ENCODE measurements at regions not wholly inside any gene's neighbourhood (a gene's known extent, or its start where the extent isn't known, plus 50 kb on each side); places are given as distances from the start of the nearest gene placed in this dataset.
"Not testable (repeated sequence)": the region's sequence is repeated elsewhere in the genome, so short reads cannot be mapped to it uniquely, and the experiment has no call there.

DNA sequence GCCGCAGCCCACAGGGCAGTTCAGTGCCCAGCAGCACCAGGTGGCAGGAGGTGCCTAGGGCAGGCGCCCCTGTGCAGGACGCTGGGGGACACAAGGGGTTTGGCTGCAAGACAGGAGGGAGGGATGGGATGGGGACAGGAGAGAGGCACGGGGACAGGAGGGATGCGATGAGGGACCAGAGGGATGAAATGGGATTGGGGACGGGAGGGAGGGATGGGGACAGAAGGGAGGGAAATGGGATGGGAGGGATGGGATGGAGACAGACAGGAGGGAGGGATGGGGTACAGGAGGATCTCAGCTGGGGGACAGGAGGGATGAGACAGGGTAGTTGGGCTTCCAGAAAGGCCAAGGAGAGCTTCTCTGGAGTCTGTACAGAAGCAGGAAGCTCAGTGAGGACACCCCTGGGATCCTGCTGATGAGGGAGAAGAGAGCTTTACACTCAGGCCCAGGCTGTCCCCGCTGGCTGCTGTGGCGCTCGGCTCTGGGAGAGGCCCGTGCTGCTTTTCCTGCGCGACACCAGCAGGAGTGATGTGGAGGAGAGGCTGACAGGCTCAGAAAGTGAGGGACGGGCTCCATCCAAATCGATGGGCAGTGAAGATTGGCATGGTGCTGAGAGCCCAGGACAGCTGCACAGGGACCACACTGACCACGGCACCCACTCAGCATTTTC lies 400.8 kb downstream of the SMOC2 start:
- no peak for DNase-seq
- Mint-ChIP-seq H3K4me3 (no peak overlapping the region), H3K27me3 (ENCODE audit: insufficient read depth) (peaks cover 22% of the 10 kb centered on the region), H3K36me3 (ENCODE audit: low read depth) (peaks cover 11% of the 10 kb centered on the region), H3K4me1 (ENCODE audit: low read depth) (peaks cover 4% of the 10 kb centered on the region; the same call in 1 of the 2 replicates), H3K9me3 (peaks cover 25% of the 10 kb centered on the region), H3K27ac (no peak overlapping the region)
- TF ChIP-seq, protein P1, sequence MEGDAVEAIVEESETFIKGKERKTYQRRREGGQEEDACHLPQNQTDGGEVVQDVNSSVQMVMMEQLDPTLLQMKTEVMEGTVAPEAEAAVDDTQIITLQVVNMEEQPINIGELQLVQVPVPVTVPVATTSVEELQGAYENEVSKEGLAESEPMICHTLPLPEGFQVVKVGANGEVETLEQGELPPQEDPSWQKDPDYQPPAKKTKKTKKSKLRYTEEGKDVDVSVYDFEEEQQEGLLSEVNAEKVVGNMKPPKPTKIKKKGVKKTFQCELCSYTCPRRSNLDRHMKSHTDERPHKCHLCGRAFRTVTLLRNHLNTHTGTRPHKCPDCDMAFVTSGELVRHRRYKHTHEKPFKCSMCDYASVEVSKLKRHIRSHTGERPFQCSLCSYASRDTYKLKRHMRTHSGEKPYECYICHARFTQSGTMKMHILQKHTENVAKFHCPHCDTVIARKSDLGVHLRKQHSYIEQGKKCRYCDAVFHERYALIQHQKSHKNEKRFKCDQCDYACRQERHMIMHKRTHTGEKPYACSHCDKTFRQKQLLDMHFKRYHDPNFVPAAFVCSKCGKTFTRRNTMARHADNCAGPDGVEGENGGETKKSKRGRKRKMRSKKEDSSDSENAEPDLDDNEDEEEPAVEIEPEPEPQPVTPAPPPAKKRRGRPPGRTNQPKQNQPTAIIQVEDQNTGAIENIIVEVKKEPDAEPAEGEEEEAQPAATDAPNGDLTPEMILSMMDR (IDR thresholded peaks at IDR 0.05), result no peak

DNA sequence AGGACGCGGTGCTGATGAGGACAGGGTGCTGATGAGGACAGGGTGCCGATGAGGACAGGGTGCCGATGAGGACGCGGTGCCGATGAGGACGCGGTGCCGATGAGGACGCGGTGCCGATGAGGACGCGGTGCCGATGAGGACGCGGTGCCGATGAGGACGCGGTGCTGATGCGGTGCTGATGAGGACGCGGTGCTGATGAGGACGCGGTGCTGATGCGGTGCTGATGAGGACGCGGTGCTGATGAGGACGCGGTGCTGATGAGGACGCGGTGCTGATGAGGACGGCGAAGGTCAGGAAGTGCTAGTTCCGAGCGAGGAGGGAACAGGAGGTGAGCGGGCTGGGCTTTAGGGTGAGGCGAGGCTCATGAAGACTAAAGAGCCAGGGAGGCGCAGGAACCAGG lies 399.9 kb downstream of the SMOC2 start:
- Mint-ChIP-seq H3K36me3 (ENCODE audit: low read depth) (peaks cover 11% of the 10 kb centered on the region), H3K27me3 (ENCODE audit: insufficient read depth) (peaks cover 22% of the 10 kb centered on the region), H3K9me3 (peaks cover 20% of the 10 kb centered on the region)
- not testable (repeated sequence) for DNase-seq; H3K4me1 Mint-ChIP-seq (ENCODE audit: low read depth); H3K27ac Mint-ChIP-seq; H3K4me3 Mint-ChIP-seq

DNA sequence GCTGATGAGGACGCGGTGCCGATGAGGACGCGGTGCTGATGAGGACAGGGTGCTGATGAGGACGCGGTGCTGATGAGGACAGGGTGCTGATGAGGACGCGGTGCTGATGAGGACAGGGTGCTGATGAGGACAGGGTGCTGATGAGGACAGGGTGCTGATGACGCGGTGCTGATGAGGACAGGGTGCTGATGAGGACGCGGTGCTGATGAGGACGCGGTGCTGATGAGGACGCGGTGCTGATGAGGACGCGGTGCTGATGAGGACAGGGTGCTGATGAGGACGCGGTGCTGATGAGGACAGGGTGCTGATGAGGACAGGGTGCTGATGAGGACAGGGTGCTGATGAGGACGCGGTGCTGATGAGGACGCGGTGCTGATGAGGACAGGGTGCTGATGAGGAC lies 399.3 kb downstream of the SMOC2 start:
- DNase-seq, H3K4me3 Mint-ChIP-seq: not testable (repeated sequence)
- peaks cover 11% of the 10 kb centered on the region for H3K36me3 Mint-ChIP-seq (ENCODE audit: low read depth)

DNA sequence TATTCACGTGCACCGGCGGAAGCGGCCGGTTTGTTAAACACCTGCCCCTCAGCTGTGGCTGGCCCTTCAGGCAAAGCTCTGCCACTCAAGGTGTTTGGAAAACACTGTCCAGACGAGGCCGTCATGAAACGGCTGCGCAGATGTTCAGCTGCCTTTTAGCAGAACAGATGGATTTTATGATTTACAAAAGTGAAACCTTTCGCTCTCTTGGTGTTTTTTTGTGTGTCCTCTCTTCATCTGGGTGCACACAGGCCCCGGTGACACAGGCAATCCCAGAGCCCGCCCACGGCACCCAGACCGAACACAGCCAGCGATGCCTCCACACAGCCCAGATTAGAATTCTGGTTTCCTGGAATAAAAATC lies 397.0 kb downstream of the SMOC2 start:
- TF ChIP-seq, protein P1 (IDR thresholded peaks at IDR 0.05), result no peak
- no peak overlapping the region for H3K27ac Mint-ChIP-seq
- H3K27me3 Mint-ChIP-seq (ENCODE audit: insufficient read depth), result peaks cover 26% of the 10 kb centered on the region
- H3K4me1 Mint-ChIP-seq (ENCODE audit: low read depth), result peaks cover 4% of the 10 kb centered on the region; the same call in 1 of the 2 replicates
- peaks cover 25% of the 10 kb centered on the region for H3K9me3 Mint-ChIP-seq
- no peak overlapping the region for H3K4me3 Mint-ChIP-seq
- H3K36me3 Mint-ChIP-seq (ENCODE audit: low read depth), result peaks cover 11% of the 10 kb centered on the region
- DNase-seq, result no peak

More for the DNA sequence above, 399.3 kb downstream of the SMOC2 start:
- H3K27ac Mint-ChIP-seq; H3K4me1 Mint-ChIP-seq (ENCODE audit: low read depth): not testable (repeated sequence)
- peaks cover 25% of the 10 kb centered on the region for H3K9me3 Mint-ChIP-seq
- H3K27me3 Mint-ChIP-seq (ENCODE audit: insufficient read depth), result peaks cover 28% of the 10 kb centered on the region

DNA sequence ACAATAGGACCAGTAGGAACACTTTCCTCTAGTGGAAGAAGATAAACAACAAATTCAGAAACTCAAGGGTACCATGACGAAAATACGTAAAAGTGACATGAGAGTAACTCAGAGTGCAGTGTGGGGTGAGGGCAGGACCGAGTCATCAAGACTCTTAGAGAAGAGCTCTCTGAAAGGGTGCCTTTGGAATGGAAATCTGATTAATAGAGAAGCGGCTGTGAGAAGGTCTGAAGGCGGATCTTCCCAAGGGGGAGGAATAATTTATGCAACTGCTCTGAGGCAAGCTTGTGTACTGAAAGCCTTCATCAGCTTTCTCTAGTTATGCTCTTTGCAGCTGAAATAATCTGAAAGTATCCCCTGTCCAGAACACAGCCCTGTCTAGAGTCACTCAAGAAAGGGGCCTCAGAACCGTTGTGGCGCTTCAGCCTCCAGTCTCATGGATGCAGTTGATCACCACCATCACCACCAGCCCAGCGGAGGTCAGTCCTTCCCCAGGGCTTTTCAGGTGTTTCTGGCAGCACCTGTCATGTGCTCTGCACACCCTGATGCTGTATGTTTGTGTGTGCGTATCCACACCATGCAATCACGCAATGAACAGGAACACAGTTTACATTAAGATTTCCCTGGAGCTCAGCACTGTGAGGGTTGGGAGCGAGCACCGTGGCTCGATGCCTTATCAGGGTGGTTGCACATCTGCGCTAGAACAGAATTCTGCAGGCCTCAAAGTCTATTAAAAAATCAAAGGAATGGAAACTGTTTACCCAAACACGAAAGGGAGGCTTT lies 396.5 kb downstream of the SMOC2 start:
- TF ChIP-seq, protein P1 (IDR thresholded peaks at IDR 0.05), result no peak
- DNase-seq, result no peak
- H3K9me3 Mint-ChIP-seq, result peaks cover 25% of the 10 kb centered on the region
- no peak overlapping the region for H3K4me3 Mint-ChIP-seq
- peaks cover 4% of the 10 kb centered on the region; the same call in 1 of the 2 replicates for H3K4me1 Mint-ChIP-seq (ENCODE audit: low read depth)
- no peak overlapping the region for H3K27ac Mint-ChIP-seq
- peaks cover 11% of the 10 kb centered on the region for H3K36me3 Mint-ChIP-seq (ENCODE audit: low read depth)
- H3K27me3 Mint-ChIP-seq (ENCODE audit: insufficient read depth), result peaks cover 26% of the 10 kb centered on the region

DNA sequence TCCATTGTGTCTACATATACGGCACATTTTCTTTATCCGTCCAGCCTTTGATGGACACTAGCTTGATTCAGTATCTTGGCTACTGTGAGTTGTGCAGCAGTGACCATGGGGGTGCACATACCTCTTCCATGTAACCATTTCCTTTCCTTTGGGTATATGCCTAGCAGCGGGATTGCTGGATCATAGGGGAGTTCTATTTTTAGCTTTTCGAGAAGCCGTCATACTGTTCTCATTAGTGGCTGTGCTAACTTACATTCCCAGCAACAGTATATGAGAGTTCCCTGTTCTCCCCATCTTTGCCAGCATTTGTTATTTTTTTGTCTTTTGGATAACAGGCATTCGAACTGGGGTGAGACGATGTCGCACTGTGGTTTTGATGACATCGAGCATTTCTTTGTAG lies 395.0 kb downstream of the SMOC2 start:
- H3K4me1 Mint-ChIP-seq (ENCODE audit: low read depth), result peaks cover 4% of the 10 kb centered on the region; the same call in 1 of the 2 replicates
- TF ChIP-seq, protein P1 (IDR thresholded peaks at IDR 0.05), result no peak
- DNase-seq, result no peak
- no peak overlapping the region for H3K4me3 Mint-ChIP-seq
- peaks cover 11% of the 10 kb centered on the region for H3K36me3 Mint-ChIP-seq (ENCODE audit: low read depth)
- peaks cover 21% of the 10 kb centered on the region for H3K9me3 Mint-ChIP-seq
- H3K27me3 Mint-ChIP-seq (ENCODE audit: insufficient read depth), result peaks cover 27% of the 10 kb centered on the region
- H3K27ac Mint-ChIP-seq, result no peak overlapping the region

Data from HFFc6 (cell line).